ENCODE measurements at regions not wholly inside any gene's neighbourhood (a gene's known extent, or its start where the extent isn't known, plus 50 kb on each side); places are given as distances from the start of the nearest gene placed in this dataset.

- no peak for FAIRE-seq
Measured at GRCh38 chr16:13291591-13292333, 390.4 kb downstream of the SHISA9 start.

GRCh38 chr16:13296206-13296605 lies 394.8 kb downstream of the SHISA9 start:
- no peak for FAIRE-seq

- FAIRE-seq: no peak
Measured at GRCh38 chr16:13298666-13299065, 397.3 kb downstream of the SHISA9 start.

- FAIRE-seq: no peak
Measured at GRCh38 chr16:13300066-13300840, 398.9 kb downstream of the SHISA9 start.

GRCh38 chr16:13305019-13305755 lies 403.8 kb downstream of the SHISA9 start:
- FAIRE-seq: no peak

- FAIRE-seq: no peak
Measured at GRCh38 chr16:13306161-13306995, 405.0 kb downstream of the SHISA9 start.

- FAIRE-seq: no peak
Measured at GRCh38 chr16:13307255-13307654, 405.9 kb downstream of the SHISA9 start.

GRCh38 chr16:13307851-13308250 lies 406.5 kb downstream of the SHISA9 start:
- no peak for FAIRE-seq

- FAIRE-seq: no peak
Measured at GRCh38 chr16:13312063-13312462, 410.7 kb downstream of the SHISA9 start.

- no peak for FAIRE-seq
Measured at GRCh38 chr16:13313351-13313750, 412.0 kb downstream of the SHISA9 start.

- no peak for FAIRE-seq
Measured at GRCh38 chr16:13314633-13315032, 413.2 kb downstream of the SHISA9 start.

GRCh38 chr16:13315642-13316427 lies 414.4 kb downstream of the SHISA9 start:
- FAIRE-seq: no peak

- no peak for FAIRE-seq
Measured at GRCh38 chr16:13322336-13322735, 420.9 kb downstream of the SHISA9 start.

GRCh38 chr16:13324851-13325250 lies 423.5 kb downstream of the SHISA9 start:
- no peak for FAIRE-seq

GRCh38 chr16:13325396-13325795 lies 424.0 kb downstream of the SHISA9 start:
- no peak for FAIRE-seq

- FAIRE-seq: no peak
Measured at GRCh38 chr16:13331918-13332317, 430.5 kb downstream of the SHISA9 start.

GRCh38 chr16:13332713-13333255 lies 431.4 kb downstream of the SHISA9 start:
- no peak for FAIRE-seq

GRCh38 chr16:13333336-13333735 lies 431.9 kb downstream of the SHISA9 start:
- FAIRE-seq: no peak

GRCh38 chr16:13335879-13336278 lies 434.5 kb downstream of the SHISA9 start:
- no peak for FAIRE-seq

- no peak for FAIRE-seq
Measured at GRCh38 chr16:13336335-13336734, 434.9 kb downstream of the SHISA9 start.

All from A204.1 (cell line).